CD14-positive monocyte (primary cell): ENCODE measurements at regions not wholly inside any gene's neighbourhood (a gene's known extent, or its start where the extent isn't known, plus 50 kb on each side); places are given as distances from the start of the nearest gene placed in this dataset.

Source experiments
- DNase-seq, 3 donors: peaks; one replicate each; pipeline ENCODE4 v3.0.0-alpha.2; 2011 to 2022
- H2AFZ ChIP-seq: 2 replicates; pipeline ENCODE4 v1.6.0; 2012; ENCODE audit warnings: mild to moderate bottlenecking, low read depth, low read length, inconsistent platforms; ENCODE audit not compliant: insufficient read depth, poor library complexity, severe bottlenecking
- H3K27ac ChIP-seq, 2 donors: 1 replicate in 1 of 2; 2 replicates in 1 of 2; pipeline ENCODE4 v1.5.1; 2012 to 2013; ENCODE audit warnings: low read length in 2 of 2, control low read depth in 1 of 2, inconsistent platforms in 1 of 2, low read depth in 1 of 2, mild to moderate bottlenecking in 1 of 2
- H3K27me3 ChIP-seq, 2 donors: one replicate each; pipeline versions ENCODE4 v1.6.0 to v1.6.1; 2011 to 2013; ENCODE audit warnings: low read length in 2 of 2; ENCODE audit not compliant: control insufficient read depth in 2 of 2, insufficient read depth in 2 of 2
- H3K36me3 ChIP-seq, 2 donors: replicated peaks in 1 of 2; 1 replicate in 1 of 2; 2 replicates in 1 of 2; pipeline versions ENCODE4 v1.5.1 to v1.6.1; 2012 to 2013; ENCODE audit warnings: low read length in 2 of 2, control low read depth in 1 of 2, inconsistent platforms in 1 of 2, mild to moderate bottlenecking in 1 of 2; ENCODE audit not compliant: insufficient read depth in 2 of 2, control insufficient read depth in 1 of 2
- H3K4me1 ChIP-seq, 2 donors: 1 replicate in 1 of 2; 2 replicates in 1 of 2; pipeline versions ENCODE4 v1.5.1 to v1.6.1; 2012 to 2013; ENCODE audit warnings: low read length in 2 of 2, control low read depth in 1 of 2, inconsistent platforms in 1 of 2, mild to moderate bottlenecking in 1 of 2, moderate library complexity in 1 of 2; ENCODE audit not compliant: insufficient read depth in 2 of 2, control insufficient read depth in 1 of 2
- H3K4me2 ChIP-seq: replicated peaks from 2 replicates; pipeline ENCODE3; 2012; ENCODE audit warnings: low read length, moderate library complexity, mild to moderate bottlenecking; ENCODE audit not compliant: poor library complexity, severe bottlenecking; ENCODE audit errors: extremely low read depth
- H3K4me3 ChIP-seq, 3 experiments: fragments of 200-600 bp in 1 of 3; sonication (generic) in 1 of 3; replicated peaks in 1 of 3; 1 replicate in 2 of 3; 2 replicates in 1 of 3; pipeline ENCODE4 v1.5.1; 2011 to 2013; ENCODE audit warnings: low read length in 3 of 3, mild to moderate bottlenecking in 3 of 3, control low read depth in 2 of 3, low read depth in 2 of 3, inconsistent platforms in 1 of 3, moderate library complexity in 1 of 3
- H3K79me2 ChIP-seq: 2 replicates; pipeline ENCODE4 v1.6.0; 2012; ENCODE audit warnings: mild to moderate bottlenecking, control low read depth, inconsistent platforms, low read length, moderate library complexity; ENCODE audit not compliant: insufficient read depth
- H3K9ac ChIP-seq: 2 replicates; pipeline ENCODE4 v1.6.0; 2017; ENCODE audit warnings: low read length, mild to moderate bottlenecking; ENCODE audit not compliant: insufficient read depth, poor library complexity, severe bottlenecking
- H3K9me3 ChIP-seq, 2 donors: replicated peaks in 1 of 2; 1 replicate in 1 of 2; 2 replicates in 1 of 2; pipeline versions ENCODE4 v1.5.1 to v1.6.1; 2012 to 2013; ENCODE audit warnings: low read length in 2 of 2, control low read depth in 1 of 2; ENCODE audit not compliant: control insufficient read depth in 1 of 2, insufficient read depth in 1 of 2
- H4K20me1 ChIP-seq: 2 replicates; pipeline ENCODE4 v1.6.0; 2012; ENCODE audit warnings: mild to moderate bottlenecking, low read length, control low read depth, moderate library complexity; ENCODE audit not compliant: insufficient read depth
- H3K27ac Mint-ChIP-seq, 7 donors: one replicate each; pipeline ENCODE4 v1.8.0; 2020; ENCODE audit warnings: mild to moderate bottlenecking in 7 of 7, mixed read lengths in 7 of 7, moderate library complexity in 6 of 7, inconsistent platforms in 2 of 7
- H3K27me3 Mint-ChIP-seq, 3 donors: one replicate each; pipeline ENCODE4 v1.8.0; 2021 to 2022; ENCODE audit warnings: low read depth in 3 of 3, mild to moderate bottlenecking in 3 of 3, mixed read lengths in 3 of 3, moderate library complexity in 3 of 3, inconsistent platforms in 1 of 3
- H3K36me3 Mint-ChIP-seq, 2 donors: one replicate each; pipeline ENCODE4 v1.8.0; 2020; ENCODE audit warnings: mixed read lengths in 2 of 2, inconsistent platforms in 1 of 2, mild to moderate bottlenecking in 1 of 2
- H3K4me1 Mint-ChIP-seq: one replicate; pipeline ENCODE4 v1.8.0; 2020; ENCODE audit warnings: mild to moderate bottlenecking, mixed read lengths
- H3K4me3 Mint-ChIP-seq, 2 donors: one replicate each; pipeline ENCODE4 v1.8.0; 2020; ENCODE audit warnings: mild to moderate bottlenecking in 2 of 2, mixed read lengths in 2 of 2, moderate library complexity in 1 of 2
- H3K9me3 Mint-ChIP-seq, 7 donors: one replicate each; pipeline ENCODE4 v1.8.0; 2020 to 2022; ENCODE audit warnings: mixed read lengths in 7 of 7, mild to moderate bottlenecking in 6 of 7, moderate library complexity in 6 of 7, inconsistent platforms in 2 of 7
- CTCF ChIP-seq: fragments of 200-600 bp; IDR thresholded peaks from one replicate; pipeline ENCODE4 v1.8.0; 2022; ENCODE audit warnings: antibody characterized with exemption, mild to moderate bottlenecking
- WGBS: methylation state at CpG from one replicate; pipeline ENCODE4 v1.1.5; 2013; ENCODE audit warnings: missing lambda C conversion rate; ENCODE audit not compliant: insufficient coverage; 5-methylcytosine and 5-hydroxymethylcytosine counted together
- intact Hi-C, 2 donors: fragments of 100-400 bp; cut with micrococcal nuclease; formaldehyde crosslinking; loops; one replicate each; pipeline versions ENCODE4 v1.15.0 to v1.15.1; 2023

- no peaks in the 10 kb centered on the region for H3K36me3 Mint-ChIP-seq
- H3K4me1 ChIP-seq, result no peaks in the 10 kb centered on the region
- intact Hi-C loops, result no loop called here
- H3K9me3 ChIP-seq, result peaks cover 0 to 5% of the 10 kb centered on the region in 2 donors
- H2AFZ ChIP-seq, result no peak overlapping the region
- no peaks in the 10 kb centered on the region for H4K20me1 ChIP-seq
- H3K4me3 Mint-ChIP-seq, result no peak overlapping the region
- H3K9ac ChIP-seq, result no peak overlapping the region
- no peak for TF ChIP-seq CTCF
- no peaks in the 10 kb centered on the region for H3K27me3 Mint-ChIP-seq
- H3K4me3 ChIP-seq, result no peak overlapping the region
- H3K36me3 ChIP-seq, result no peaks in the 10 kb centered on the region
- H3K27ac Mint-ChIP-seq, result no peak overlapping the region
- no peaks in the 10 kb centered on the region for H3K4me1 Mint-ChIP-seq
- no peak overlapping the region for H3K27ac ChIP-seq
- no peak for DNase-seq
- no peaks in the 10 kb centered on the region for H3K27me3 ChIP-seq
- H3K4me2 ChIP-seq, result no peak overlapping the region
- no CpG with 5 or more reads among the region's 2 CpGs for WGBS
- H3K79me2 ChIP-seq, result no peaks in the 10 kb centered on the region
- H3K9me3 Mint-ChIP-seq, result peaks cover 0 to 2% (median 2%) of the 10 kb centered on the region in 7 donors
Measured at GRCh38 chr6:126480268-126480667, 140.4 kb downstream of the CENPW start.

- Histone ChIP-seq H3K27ac (no peak overlapping the region), H3K79me2 (no peaks in the 10 kb centered on the region), H3K4me2 (no peak overlapping the region), H3K4me1 (no peaks in the 10 kb centered on the region), H3K9ac (no peak overlapping the region), H3K4me3 (no peak overlapping the region), H2AFZ (no peak overlapping the region), H3K9me3 (peaks cover 0 to 5% of the 10 kb centered on the region in 2 donors), H3K36me3 (no peaks in the 10 kb centered on the region), H4K20me1 (no peaks in the 10 kb centered on the region), H3K27me3 (no peaks in the 10 kb centered on the region)
- H3K9me3 Mint-ChIP-seq, result peaks cover 0 to 3% (median 2%) of the 10 kb centered on the region in 7 donors
- DNase-seq, result no peak
- H3K4me1 Mint-ChIP-seq, result no peaks in the 10 kb centered on the region
- H3K4me3 Mint-ChIP-seq, result no peak overlapping the region
- WGBS, result no CpG with 5 or more reads among the region's 1 CpG
- H3K27me3 Mint-ChIP-seq, result no peaks in the 10 kb centered on the region
- intact Hi-C loops, result no loop called here
- H3K36me3 Mint-ChIP-seq, result no peaks in the 10 kb centered on the region
- no peak overlapping the region for H3K27ac Mint-ChIP-seq
- no peak for TF ChIP-seq CTCF
Measured at GRCh38 chr6:126481319-126481718, 141.4 kb downstream of the CENPW start.
